HCT116 (cell line): ENCODE measurements at regions not wholly inside any gene's neighbourhood (a gene's known extent, or its start where the extent isn't known, plus 50 kb on each side); places are given as distances from the start of the nearest gene placed in this dataset.

ENCODE experiments used
- ATAC-seq: fragments of 200-7000 bp; cut with Tn5 transposase; 2 replicates; pipeline ENCODE4 v1.9.1; 2020; ENCODE audit warnings: mild to moderate bottlenecking, moderate library complexity
- BruUV-seq: library from RNA; stranded (reverse); fragments of 400-500 nt; replicated peaks from 2 replicates; lab custom pipeline; 2021; lab: Mats Ljungman, UMichigan
- CTCF ChIA-PET: fragments of 300-600 bp; sonication (Branson Sonifier 250); formaldehyde crosslinking; loops from one replicate; lab custom pipeline; 2021; ENCODE audit warnings: antibody characterized with exemption; lab: Charles Lee
- POLR2A ChIA-PET: fragments of 300-600, 350-600 bp; sonication (Branson Sonifier 250); formaldehyde crosslinking; loops from one replicate; lab custom pipeline; 2021; ENCODE audit warnings: antibody characterized with exemption; lab: Charles Lee
- RAD21 ChIA-PET, 2 experiments: fragments of 300-600 bp; sonication (Branson Sonifier 250); formaldehyde crosslinking; loops; one replicate each; lab custom pipeline; 2023; ENCODE audit warnings: low total read pairs in 2 of 2; ENCODE audit not compliant: uncharacterized antibody in 2 of 2, unreplicated experiment in 2 of 2, low non-redundant PET in 1 of 2; lab: Charles Lee
- DNase-seq: peaks from one replicate; pipeline ENCODE4 v3.0.0-alpha.2; 2010; ENCODE audit warnings: low read depth, low spot score
- H2AFZ ChIP-seq: fragments of 200-600 bp; shearing (Covaris generic), sonication (generic); 2 replicates; pipeline ENCODE4 v1.6.1; 2017; ENCODE audit warnings: low read depth, mixed run types, mixed read lengths, antibody characterized with exemption, low read length; ENCODE audit not compliant: poor library complexity, severe bottlenecking
- H3K27ac ChIP-seq: 2 replicates; pipeline ENCODE4 v1.5.1; 2012; ENCODE audit warnings: low read depth, low read length
- H3K27me3 ChIP-seq: fragments of 200-600 bp; sonication (generic); 2 replicates; pipeline ENCODE4 v1.6.1; 2016; ENCODE audit warnings: mixed run types, low read length, mixed read lengths; ENCODE audit not compliant: insufficient read depth
- H3K36me3 ChIP-seq, 2 experiments: fragments of 200-500 bp in 1 of 2; fragments of 200-600 bp in 1 of 2; sonication (Bioruptor generic) in 1 of 2; sonication (generic) in 1 of 2; 2 replicates each; pipeline versions ENCODE4 v1.5.1 to v1.6.1; 2014 to 2016; ENCODE audit warnings: low read length in 2 of 2, inconsistent platforms in 1 of 2, mixed read lengths in 1 of 2, mixed run types in 1 of 2; ENCODE audit not compliant: insufficient read depth in 2 of 2, control insufficient read depth in 1 of 2
- H3K4me1 ChIP-seq, 2 experiments: fragments of 200-600 bp in 1 of 2; sonication (generic) in 1 of 2; 2 replicates each; pipeline versions ENCODE4 v1.5.1 to v1.6.1; 2012 to 2017; ENCODE audit warnings: low read length in 2 of 2, inconsistent platforms in 1 of 2, mild to moderate bottlenecking in 1 of 2, mixed read lengths in 1 of 2, mixed run types in 1 of 2, moderate library complexity in 1 of 2; ENCODE audit not compliant: insufficient read depth in 2 of 2, control insufficient read depth in 1 of 2
- H3K4me2 ChIP-seq: fragments of 200-600 bp; sonication (generic); 2 replicates; pipeline ENCODE4 v1.6.1; 2017; ENCODE audit warnings: mixed run types, low read length, mixed read lengths
- H3K4me3 ChIP-seq, 2 experiments: fragments of 200-600 bp in 1 of 2; sonication (generic) in 1 of 2; replicated peaks in 1 of 2; 2 replicates each; pipeline ENCODE4 v1.5.1; 2011 to 2016; ENCODE audit warnings: low read length in 2 of 2, control low read depth in 1 of 2, low read depth in 1 of 2, mild to moderate bottlenecking in 1 of 2, mixed read lengths in 1 of 2, mixed run types in 1 of 2
- H3K79me2 ChIP-seq: fragments of 200-600 bp; sonication (generic); 2 replicates; pipeline ENCODE4 v1.6.1; 2017; ENCODE audit warnings: mild to moderate bottlenecking, mixed run types, low read length, moderate library complexity, mixed read lengths; ENCODE audit not compliant: insufficient read depth
- H3K9ac ChIP-seq: fragments of 200-600 bp; sonication (generic); 2 replicates; pipeline ENCODE4 v1.6.1; 2016; ENCODE audit warnings: low read length, mixed read lengths
- H3K9me2 ChIP-seq: fragments of 200-600 bp; sonication (generic), shearing (Covaris generic); 2 replicates; pipeline ENCODE4 v1.6.1; 2017; ENCODE audit warnings: mixed run types, mild to moderate bottlenecking, moderate library complexity; ENCODE audit not compliant: insufficient read depth
- H3K9me3 ChIP-seq, 2 experiments: fragments of 200-500 bp in 1 of 2; fragments of 200-600 bp in 1 of 2; sonication (Bioruptor generic) in 1 of 2; sonication (generic) in 1 of 2; 2 replicates each; pipeline ENCODE4 v1.6.1; 2014 to 2017; ENCODE audit warnings: low read length in 2 of 2, mixed read lengths in 2 of 2, inconsistent platforms in 1 of 2, low read depth in 1 of 2, mild to moderate bottlenecking in 1 of 2, mixed run types in 1 of 2, moderate library complexity in 1 of 2; ENCODE audit not compliant: control insufficient read depth in 1 of 2, insufficient read depth in 1 of 2
- H4K20me1 ChIP-seq: fragments of 200-600 bp; sonication (generic), shearing (Covaris generic); 2 replicates; pipeline ENCODE4 v1.6.1; 2017; ENCODE audit warnings: mixed run types, mild to moderate bottlenecking, moderate library complexity; ENCODE audit not compliant: insufficient read depth
- CBX3 ChIP-seq: IDR thresholded peaks from 2 replicates; pipeline ENCODE4 v1.6.1; 2012; ENCODE audit warnings: low read depth
- EGR1 ChIP-seq: IDR thresholded peaks from 2 replicates; pipeline ENCODE4 v1.6.1; 2012; ENCODE audit warnings: low read depth
- EZH2 ChIP-seq: fragments of 200-600 bp; sonication (generic); IDR thresholded peaks from 2 replicates; pipeline ENCODE4 v1.6.1; 2017; ENCODE audit warnings: antibody characterized with exemption, mixed run types
- FOSL1 ChIP-seq: IDR thresholded peaks from 2 replicates; pipeline ENCODE4 v1.6.1; 2012; ENCODE audit warnings: low read depth
- JUND ChIP-seq: IDR thresholded peaks from 2 replicates; pipeline ENCODE4 v1.6.1; 2012
- POLR2A ChIP-seq: IDR thresholded peaks from 2 replicates; pipeline ENCODE4 v1.7.0; 2011; ENCODE audit warnings: borderline replicate concordance; ENCODE audit not compliant: insufficient read depth, insufficient read length; ENCODE audit errors: extremely low read depth
- POLR2AphosphoS5 ChIP-seq: IDR thresholded peaks from 2 replicates; pipeline ENCODE4 v1.6.1; 2011; ENCODE audit warnings: mild to moderate bottlenecking, low read depth, low read length, moderate library complexity
- SIN3A ChIP-seq: IDR thresholded peaks from 2 replicates; pipeline ENCODE4 v1.6.1; 2012; ENCODE audit warnings: low read depth
- SP1 ChIP-seq: IDR thresholded peaks from 2 replicates; pipeline ENCODE4 v1.6.1; 2012; ENCODE audit warnings: low read depth
- intact Hi-C: fragments of 100-400 bp; cut with micrococcal nuclease; formaldehyde crosslinking; loops from 2 replicates; pipeline ENCODE4 v1.10.0; 2022
- TF ChIP-seq, protein P1 (sequence below), 3 experiments: fragments of 200-600 bp in 1 of 3; sonication (generic) in 1 of 3; IDR thresholded peaks in 2 of 3; conservative IDR thresholded peaks in 1 of 3; 2 replicates each; pipeline ENCODE4 v1.5.1; 2012 to 2017; ENCODE audit warnings: low read depth in 2 of 3, low read length in 2 of 3, antibody characterized with exemption in 1 of 3, borderline replicate concordance in 1 of 3, control low read depth in 1 of 3, mild to moderate bottlenecking in 1 of 3, mixed read lengths in 1 of 3, mixed run types in 1 of 3, moderate library complexity in 1 of 3; ENCODE audit not compliant: insufficient read depth in 1 of 3
- TF ChIP-seq, protein P2 (sequence below): IDR thresholded peaks from 2 replicates; pipeline ENCODE4 v1.6.1; 2012
- TF ChIP-seq, protein P3 (sequence below): IDR thresholded peaks from 2 replicates; pipeline ENCODE4 v1.6.1; 2012; ENCODE audit warnings: low read depth

DNA sequence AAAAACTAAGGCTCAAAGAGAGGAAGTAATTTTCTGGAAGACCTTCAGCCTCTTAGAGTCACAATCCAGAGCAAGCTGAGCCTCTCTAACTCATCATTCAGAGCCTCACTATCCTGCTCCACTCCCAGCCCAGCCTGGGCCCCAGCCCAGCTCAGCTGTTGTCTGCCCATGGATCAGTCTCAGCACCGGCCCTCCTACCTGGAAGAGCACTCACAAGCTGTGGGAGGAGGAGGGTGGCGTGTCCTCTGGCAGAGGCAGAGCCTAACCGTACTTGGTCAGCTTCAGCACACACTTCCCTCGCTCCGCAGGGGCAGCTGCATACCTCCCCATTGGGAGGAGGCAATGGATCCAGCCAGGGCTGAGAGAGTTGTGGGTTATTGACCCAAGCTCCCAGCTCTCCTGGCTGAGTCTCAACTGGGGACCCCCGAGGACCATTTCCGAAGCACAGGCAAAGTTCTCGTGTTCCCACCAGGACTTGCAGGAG, 66.7 kb upstream of the GPR26 start:
- H3K27me3 ChIP-seq: peaks cover 63% of the 10 kb centered on the region
- H4K20me1 ChIP-seq: no peaks in the 10 kb centered on the region
- TF ChIP-seq, protein P1, sequence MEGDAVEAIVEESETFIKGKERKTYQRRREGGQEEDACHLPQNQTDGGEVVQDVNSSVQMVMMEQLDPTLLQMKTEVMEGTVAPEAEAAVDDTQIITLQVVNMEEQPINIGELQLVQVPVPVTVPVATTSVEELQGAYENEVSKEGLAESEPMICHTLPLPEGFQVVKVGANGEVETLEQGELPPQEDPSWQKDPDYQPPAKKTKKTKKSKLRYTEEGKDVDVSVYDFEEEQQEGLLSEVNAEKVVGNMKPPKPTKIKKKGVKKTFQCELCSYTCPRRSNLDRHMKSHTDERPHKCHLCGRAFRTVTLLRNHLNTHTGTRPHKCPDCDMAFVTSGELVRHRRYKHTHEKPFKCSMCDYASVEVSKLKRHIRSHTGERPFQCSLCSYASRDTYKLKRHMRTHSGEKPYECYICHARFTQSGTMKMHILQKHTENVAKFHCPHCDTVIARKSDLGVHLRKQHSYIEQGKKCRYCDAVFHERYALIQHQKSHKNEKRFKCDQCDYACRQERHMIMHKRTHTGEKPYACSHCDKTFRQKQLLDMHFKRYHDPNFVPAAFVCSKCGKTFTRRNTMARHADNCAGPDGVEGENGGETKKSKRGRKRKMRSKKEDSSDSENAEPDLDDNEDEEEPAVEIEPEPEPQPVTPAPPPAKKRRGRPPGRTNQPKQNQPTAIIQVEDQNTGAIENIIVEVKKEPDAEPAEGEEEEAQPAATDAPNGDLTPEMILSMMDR (IDR thresholded peaks at IDR 0.05 in 2 of 3, conservative IDR thresholded peaks at IDR 0.05 in 1 of 3; ENCODE audit: borderline replicate concordance in 1 of 3, insufficient read depth in 1 of 3, low read depth in 2 of 3, low read length in 2 of 3): no peak
- ChIA-PET POLR2A (no interaction called here), RAD21 (no interaction called here), CTCF (no interaction called here)
- no peaks in the 10 kb centered on the region for H3K9me3 ChIP-seq
- H3K4me2 ChIP-seq: no peak overlapping the region
- no peaks in the 10 kb centered on the region for H3K4me1 ChIP-seq
- no TSS peak for BruUV-seq
- no peaks in the 10 kb centered on the region for H3K9me2 ChIP-seq
- ATAC-seq (no peak), DNase-seq (no peak)
- H3K9ac ChIP-seq: no peak overlapping the region
- H3K27ac ChIP-seq: no peak overlapping the region
- no peaks in the 10 kb centered on the region for H3K79me2 ChIP-seq
- H3K36me3 ChIP-seq: no peaks in the 10 kb centered on the region
- no peak overlapping the region for H3K4me3 ChIP-seq
- intact Hi-C loops: no loop called here
- no peak overlapping the region for H2AFZ ChIP-seq

DNA sequence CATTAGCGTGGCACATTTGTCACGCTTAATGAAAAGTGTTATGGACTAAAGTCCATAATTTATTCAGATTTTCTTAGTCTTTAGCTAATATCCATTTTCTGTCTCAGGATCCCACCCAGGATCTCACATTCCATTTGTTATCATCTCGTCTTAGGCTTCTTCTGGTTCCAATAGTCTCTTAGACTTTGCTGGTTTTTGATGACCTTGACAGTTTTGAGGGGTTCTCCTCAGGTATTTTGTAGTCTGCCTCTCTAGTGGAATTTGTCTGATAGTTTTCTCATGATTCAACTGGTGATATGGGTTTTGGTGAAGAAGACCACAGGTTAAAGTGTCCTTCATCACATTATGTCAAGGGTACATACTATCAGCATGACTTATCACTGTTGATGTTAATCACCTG, 66.0 kb upstream of the GPR26 start:
- Histone ChIP-seq H3K9me2 (no peaks in the 10 kb centered on the region), H3K4me2 (no peak overlapping the region), H3K36me3 (no peaks in the 10 kb centered on the region), H3K4me3 (no peak overlapping the region), H3K27ac (no peak overlapping the region), H3K4me1 (no peaks in the 10 kb centered on the region), H4K20me1 (no peaks in the 10 kb centered on the region), H3K9ac (no peak overlapping the region), H3K9me3 (no peaks in the 10 kb centered on the region), H3K27me3 (peaks cover 67% of the 10 kb centered on the region), H3K79me2 (no peaks in the 10 kb centered on the region), H2AFZ (no peak overlapping the region)
- BruUV-seq: no TSS peak
- POLR2A ChIA-PET: no interaction called here
- intact Hi-C loops: no loop called here
- no peak for ATAC-seq
- CTCF ChIA-PET: no interaction called here
- no peak for DNase-seq
- TF ChIP-seq SIN3A (no peak), EGR1 (no peak), JUND (no peak), POLR2AphosphoS5 (no peak), SP1 (no peak), CBX3 (no peak), EZH2 (no peak), FOSL1 (no peak), POLR2A (no peak)
- TF ChIP-seq, protein P2, sequence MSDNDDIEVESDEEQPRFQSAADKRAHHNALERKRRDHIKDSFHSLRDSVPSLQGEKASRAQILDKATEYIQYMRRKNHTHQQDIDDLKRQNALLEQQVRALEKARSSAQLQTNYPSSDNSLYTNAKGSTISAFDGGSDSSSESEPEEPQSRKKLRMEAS: no peak
- TF ChIP-seq, protein P3, sequence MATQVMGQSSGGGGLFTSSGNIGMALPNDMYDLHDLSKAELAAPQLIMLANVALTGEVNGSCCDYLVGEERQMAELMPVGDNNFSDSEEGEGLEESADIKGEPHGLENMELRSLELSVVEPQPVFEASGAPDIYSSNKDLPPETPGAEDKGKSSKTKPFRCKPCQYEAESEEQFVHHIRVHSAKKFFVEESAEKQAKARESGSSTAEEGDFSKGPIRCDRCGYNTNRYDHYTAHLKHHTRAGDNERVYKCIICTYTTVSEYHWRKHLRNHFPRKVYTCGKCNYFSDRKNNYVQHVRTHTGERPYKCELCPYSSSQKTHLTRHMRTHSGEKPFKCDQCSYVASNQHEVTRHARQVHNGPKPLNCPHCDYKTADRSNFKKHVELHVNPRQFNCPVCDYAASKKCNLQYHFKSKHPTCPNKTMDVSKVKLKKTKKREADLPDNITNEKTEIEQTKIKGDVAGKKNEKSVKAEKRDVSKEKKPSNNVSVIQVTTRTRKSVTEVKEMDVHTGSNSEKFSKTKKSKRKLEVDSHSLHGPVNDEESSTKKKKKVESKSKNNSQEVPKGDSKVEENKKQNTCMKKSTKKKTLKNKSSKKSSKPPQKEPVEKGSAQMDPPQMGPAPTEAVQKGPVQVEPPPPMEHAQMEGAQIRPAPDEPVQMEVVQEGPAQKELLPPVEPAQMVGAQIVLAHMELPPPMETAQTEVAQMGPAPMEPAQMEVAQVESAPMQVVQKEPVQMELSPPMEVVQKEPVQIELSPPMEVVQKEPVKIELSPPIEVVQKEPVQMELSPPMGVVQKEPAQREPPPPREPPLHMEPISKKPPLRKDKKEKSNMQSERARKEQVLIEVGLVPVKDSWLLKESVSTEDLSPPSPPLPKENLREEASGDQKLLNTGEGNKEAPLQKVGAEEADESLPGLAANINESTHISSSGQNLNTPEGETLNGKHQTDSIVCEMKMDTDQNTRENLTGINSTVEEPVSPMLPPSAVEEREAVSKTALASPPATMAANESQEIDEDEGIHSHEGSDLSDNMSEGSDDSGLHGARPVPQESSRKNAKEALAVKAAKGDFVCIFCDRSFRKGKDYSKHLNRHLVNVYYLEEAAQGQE: no peak
- RAD21 ChIA-PET: no interaction called here
